NCI-H774 (cell line): ENCODE measurements at regions not wholly inside any gene's neighbourhood (a gene's known extent, or its start where the extent isn't known, plus 50 kb on each side); places are given as distances from the start of the nearest gene placed in this dataset.

Experiments
- DNase-seq: peaks from one replicate; lab custom pipeline; 2025; lab: John Stamatoyannopoulos, UW

- DNase-seq = no peak
Observed at GRCh38 chr3:66128623-66129022, 89.9 kb upstream of the MAGI1 start.

- no peak for DNase-seq
Observed at GRCh38 chr3:66121318-66121717, 82.6 kb upstream of the MAGI1 start.

GRCh38 chr3:66115858-66116654 is 77.3 kb upstream of the MAGI1 start:
- no peak for DNase-seq

GRCh38 chr3:66113542-66113941 is 74.8 kb upstream of the MAGI1 start:
- DNase-seq = no peak

- no peak for DNase-seq
Observed at GRCh38 chr3:66110840-66111239, 72.1 kb upstream of the MAGI1 start.

GRCh38 chr3:66107855-66108254 is 69.1 kb upstream of the MAGI1 start:
- DNase-seq = no peak

- no peak for DNase-seq
Observed at GRCh38 chr3:66106788-66107187, 68.1 kb upstream of the MAGI1 start.

GRCh38 chr3:66104535-66104934 is 65.8 kb upstream of the MAGI1 start:
- DNase-seq = no peak

- no peak for DNase-seq
Observed at GRCh38 chr3:66103729-66104128, 65.0 kb upstream of the MAGI1 start.

- DNase-seq = no peak
Observed at GRCh38 chr3:66101901-66102300, 63.2 kb upstream of the MAGI1 start.

GRCh38 chr3:66099541-66100065 is 60.9 kb upstream of the MAGI1 start:
- no peak for DNase-seq

- no peak for DNase-seq
Observed at GRCh38 chr3:66098436-66098835, 59.7 kb upstream of the MAGI1 start.

- no peak for DNase-seq
Observed at GRCh38 chr3:66097647-66098046, 58.9 kb upstream of the MAGI1 start.

- DNase-seq = no peak
Observed at GRCh38 chr3:66095295-66096001, 56.7 kb upstream of the MAGI1 start.

GRCh38 chr3:66093981-66094380 is 55.3 kb upstream of the MAGI1 start:
- no peak for DNase-seq

GRCh38 chr3:66092175-66092995 is 53.7 kb upstream of the MAGI1 start:
- no peak for DNase-seq
